CD14-positive monocyte (primary cell): ENCODE measurements at regions not wholly inside any gene's neighbourhood (a gene's known extent, or its start where the extent isn't known, plus 50 kb on each side); places are given as distances from the start of the nearest gene placed in this dataset.

Experiments
- DNase-seq, 3 donors: peaks; one replicate each; pipeline ENCODE4 v3.0.0-alpha.2; 2011 to 2022
- H2AFZ ChIP-seq: 2 replicates; pipeline ENCODE4 v1.6.0; 2012; ENCODE audit warnings: mild to moderate bottlenecking, low read depth, low read length, inconsistent platforms; ENCODE audit not compliant: insufficient read depth, poor library complexity, severe bottlenecking
- H3K27ac ChIP-seq, 2 donors: 1 replicate in 1 of 2; 2 replicates in 1 of 2; pipeline ENCODE4 v1.5.1; 2012 to 2013; ENCODE audit warnings: low read length in 2 of 2, control low read depth in 1 of 2, inconsistent platforms in 1 of 2, low read depth in 1 of 2, mild to moderate bottlenecking in 1 of 2
- H3K27me3 ChIP-seq, 2 donors: one replicate each; pipeline versions ENCODE4 v1.6.0 to v1.6.1; 2011 to 2013; ENCODE audit warnings: low read length in 2 of 2; ENCODE audit not compliant: control insufficient read depth in 2 of 2, insufficient read depth in 2 of 2
- H3K36me3 ChIP-seq, 2 donors: replicated peaks in 1 of 2; 1 replicate in 1 of 2; 2 replicates in 1 of 2; pipeline versions ENCODE4 v1.5.1 to v1.6.1; 2012 to 2013; ENCODE audit warnings: low read length in 2 of 2, control low read depth in 1 of 2, inconsistent platforms in 1 of 2, mild to moderate bottlenecking in 1 of 2; ENCODE audit not compliant: insufficient read depth in 2 of 2, control insufficient read depth in 1 of 2
- H3K4me1 ChIP-seq, 2 donors: 1 replicate in 1 of 2; 2 replicates in 1 of 2; pipeline versions ENCODE4 v1.5.1 to v1.6.1; 2012 to 2013; ENCODE audit warnings: low read length in 2 of 2, control low read depth in 1 of 2, inconsistent platforms in 1 of 2, mild to moderate bottlenecking in 1 of 2, moderate library complexity in 1 of 2; ENCODE audit not compliant: insufficient read depth in 2 of 2, control insufficient read depth in 1 of 2
- H3K4me2 ChIP-seq: replicated peaks from 2 replicates; pipeline ENCODE3; 2012; ENCODE audit warnings: low read length, moderate library complexity, mild to moderate bottlenecking; ENCODE audit not compliant: poor library complexity, severe bottlenecking; ENCODE audit errors: extremely low read depth
- H3K4me3 ChIP-seq, 3 experiments: fragments of 200-600 bp in 1 of 3; sonication (generic) in 1 of 3; replicated peaks in 1 of 3; 1 replicate in 2 of 3; 2 replicates in 1 of 3; pipeline ENCODE4 v1.5.1; 2011 to 2013; ENCODE audit warnings: low read length in 3 of 3, mild to moderate bottlenecking in 3 of 3, control low read depth in 2 of 3, low read depth in 2 of 3, inconsistent platforms in 1 of 3, moderate library complexity in 1 of 3
- H3K79me2 ChIP-seq: 2 replicates; pipeline ENCODE4 v1.6.0; 2012; ENCODE audit warnings: mild to moderate bottlenecking, control low read depth, inconsistent platforms, low read length, moderate library complexity; ENCODE audit not compliant: insufficient read depth
- H3K9ac ChIP-seq: 2 replicates; pipeline ENCODE4 v1.6.0; 2017; ENCODE audit warnings: low read length, mild to moderate bottlenecking; ENCODE audit not compliant: insufficient read depth, poor library complexity, severe bottlenecking
- H3K9me3 ChIP-seq, 2 donors: replicated peaks in 1 of 2; 1 replicate in 1 of 2; 2 replicates in 1 of 2; pipeline versions ENCODE4 v1.5.1 to v1.6.1; 2012 to 2013; ENCODE audit warnings: low read length in 2 of 2, control low read depth in 1 of 2; ENCODE audit not compliant: control insufficient read depth in 1 of 2, insufficient read depth in 1 of 2
- H4K20me1 ChIP-seq: 2 replicates; pipeline ENCODE4 v1.6.0; 2012; ENCODE audit warnings: mild to moderate bottlenecking, low read length, control low read depth, moderate library complexity; ENCODE audit not compliant: insufficient read depth
- H3K27ac Mint-ChIP-seq, 7 donors: one replicate each; pipeline ENCODE4 v1.8.0; 2020; ENCODE audit warnings: mild to moderate bottlenecking in 7 of 7, mixed read lengths in 7 of 7, moderate library complexity in 6 of 7, inconsistent platforms in 2 of 7
- H3K27me3 Mint-ChIP-seq, 3 donors: one replicate each; pipeline ENCODE4 v1.8.0; 2021 to 2022; ENCODE audit warnings: low read depth in 3 of 3, mild to moderate bottlenecking in 3 of 3, mixed read lengths in 3 of 3, moderate library complexity in 3 of 3, inconsistent platforms in 1 of 3
- H3K36me3 Mint-ChIP-seq, 2 donors: one replicate each; pipeline ENCODE4 v1.8.0; 2020; ENCODE audit warnings: mixed read lengths in 2 of 2, inconsistent platforms in 1 of 2, mild to moderate bottlenecking in 1 of 2
- H3K4me1 Mint-ChIP-seq: one replicate; pipeline ENCODE4 v1.8.0; 2020; ENCODE audit warnings: mild to moderate bottlenecking, mixed read lengths
- H3K4me3 Mint-ChIP-seq, 2 donors: one replicate each; pipeline ENCODE4 v1.8.0; 2020; ENCODE audit warnings: mild to moderate bottlenecking in 2 of 2, mixed read lengths in 2 of 2, moderate library complexity in 1 of 2
- H3K9me3 Mint-ChIP-seq, 7 donors: one replicate each; pipeline ENCODE4 v1.8.0; 2020 to 2022; ENCODE audit warnings: mixed read lengths in 7 of 7, mild to moderate bottlenecking in 6 of 7, moderate library complexity in 6 of 7, inconsistent platforms in 2 of 7
- CTCF ChIP-seq: fragments of 200-600 bp; IDR thresholded peaks from one replicate; pipeline ENCODE4 v1.8.0; 2022; ENCODE audit warnings: antibody characterized with exemption, mild to moderate bottlenecking
- WGBS: methylation state at CpG from one replicate; pipeline ENCODE4 v1.1.5; 2013; ENCODE audit warnings: missing lambda C conversion rate; ENCODE audit not compliant: insufficient coverage; 5-methylcytosine and 5-hydroxymethylcytosine counted together
- intact Hi-C, 2 donors: fragments of 100-400 bp; cut with micrococcal nuclease; formaldehyde crosslinking; loops; one replicate each; pipeline versions ENCODE4 v1.15.0 to v1.15.1; 2023

- H3K27ac Mint-ChIP-seq = no peak overlapping the region
- H3K36me3 Mint-ChIP-seq = no peaks in the 10 kb centered on the region
- DNase-seq = no peak
- H3K9me3 Mint-ChIP-seq = peaks cover 0 to 2% (median 0%) of the 10 kb centered on the region in 7 donors
- H3K27me3 Mint-ChIP-seq = peaks cover 3 to 5% (median 4%) of the 10 kb centered on the region in 3 donors
- intact Hi-C loops = no loop called here
- H3K79me2 ChIP-seq = no peaks in the 10 kb centered on the region
- no peak for TF ChIP-seq CTCF
- no peaks in the 10 kb centered on the region for H3K4me1 Mint-ChIP-seq
- whole genome bisulfite sequencing = no CpG with 5 or more reads among the region's 2 CpGs
- no peak overlapping the region for H3K9ac ChIP-seq
- H3K9me3 ChIP-seq = no peaks in the 10 kb centered on the region
- H3K27ac ChIP-seq = no peak overlapping the region
- no peak overlapping the region for H3K4me3 Mint-ChIP-seq
- no peak overlapping the region for H3K4me3 ChIP-seq
- no peaks in the 10 kb centered on the region for H4K20me1 ChIP-seq
- H3K27me3 ChIP-seq = no peaks in the 10 kb centered on the region
- H2AFZ ChIP-seq = no peak overlapping the region
- no peak overlapping the region for H3K4me2 ChIP-seq
- H3K36me3 ChIP-seq = no peaks in the 10 kb centered on the region
- H3K4me1 ChIP-seq = no peaks in the 10 kb centered on the region
These were observed 53.5 kb upstream of the CPNE4 start for GRCh38 chr3:132088291-132088690.

GRCh38 chr3:132090921-132091320 lies 56.1 kb upstream of the CPNE4 start:
- no peak for TF ChIP-seq CTCF
- peaks cover 2 to 4% (median 2%) of the 10 kb centered on the region in 3 donors for H3K27me3 Mint-ChIP-seq
- H3K4me1 Mint-ChIP-seq = no peaks in the 10 kb centered on the region
- Histone ChIP-seq H3K4me1 (no peaks in the 10 kb centered on the region), H2AFZ (no peak overlapping the region), H4K20me1 (no peaks in the 10 kb centered on the region), H3K9me3 (peaks cover 0 to 7% of the 10 kb centered on the region in 2 donors), H3K4me3 (no peak overlapping the region), H3K27ac (no peak overlapping the region), H3K79me2 (no peaks in the 10 kb centered on the region), H3K36me3 (no peaks in the 10 kb centered on the region), H3K27me3 (no peaks in the 10 kb centered on the region), H3K4me2 (no peak overlapping the region), H3K9ac (no peak overlapping the region)
- WGBS = 94% methylated on average over 2 of the region's 2 CpGs
- DNase-seq = no peak
- intact Hi-C loops = no loop called here
- H3K27ac Mint-ChIP-seq = no peak overlapping the region
- H3K9me3 Mint-ChIP-seq = peaks cover 0 to 2% (median 0%) of the 10 kb centered on the region in 7 donors
- no peaks in the 10 kb centered on the region for H3K36me3 Mint-ChIP-seq
- H3K4me3 Mint-ChIP-seq = no peak overlapping the region
